GM19468 (cell line): ENCODE measurements at regions not wholly inside any gene's neighbourhood (a gene's known extent, or its start where the extent isn't known, plus 50 kb on each side); places are given as distances from the start of the nearest gene placed in this dataset.
"Not testable (repeated sequence)": the region's sequence is repeated elsewhere in the genome, so short reads cannot be mapped to it uniquely, and the experiment has no call there.

Experiments used
- ATAC-seq: cut with Tn5 transposase; IDR thresholded peaks from one replicate; pipeline ENCODE4 v1.9.1; 2021; ENCODE audit warnings: mild to moderate bottlenecking, moderate library complexity, moderate number of reproducible peaks; ENCODE audit not compliant: unreplicated experiment; ENCODE audit errors: extremely low read depth

GRCh38 chr4:82301390-82301789 lies 72.4 kb downstream of the HNRNPD start:
- ATAC-seq = not testable (repeated sequence)

GRCh38 chr4:82293304-82293703 lies 80.5 kb downstream of the HNRNPD start:
- ATAC-seq = peak; percentile 99

DNA sequence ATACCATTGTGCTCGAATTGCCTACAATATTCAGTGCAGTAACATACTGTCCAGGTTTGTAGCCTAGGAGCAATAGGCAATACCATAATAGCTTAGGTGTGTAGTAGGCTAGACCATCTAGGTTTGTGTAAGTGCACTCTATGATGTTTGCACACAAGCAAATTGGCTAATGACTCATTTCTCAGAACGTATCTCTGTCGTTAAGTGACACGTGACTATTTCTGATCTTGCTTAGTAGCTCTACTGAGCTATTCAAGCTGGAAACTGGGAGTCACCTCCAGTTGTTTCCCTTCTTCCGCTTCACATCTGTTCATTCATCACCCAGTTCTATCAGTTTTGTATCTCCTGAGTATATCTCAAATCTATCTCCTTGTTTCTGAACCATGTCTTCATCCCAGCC lies 86.1 kb downstream of the HNRNPD start:
- ATAC-seq = no peak

DNA sequence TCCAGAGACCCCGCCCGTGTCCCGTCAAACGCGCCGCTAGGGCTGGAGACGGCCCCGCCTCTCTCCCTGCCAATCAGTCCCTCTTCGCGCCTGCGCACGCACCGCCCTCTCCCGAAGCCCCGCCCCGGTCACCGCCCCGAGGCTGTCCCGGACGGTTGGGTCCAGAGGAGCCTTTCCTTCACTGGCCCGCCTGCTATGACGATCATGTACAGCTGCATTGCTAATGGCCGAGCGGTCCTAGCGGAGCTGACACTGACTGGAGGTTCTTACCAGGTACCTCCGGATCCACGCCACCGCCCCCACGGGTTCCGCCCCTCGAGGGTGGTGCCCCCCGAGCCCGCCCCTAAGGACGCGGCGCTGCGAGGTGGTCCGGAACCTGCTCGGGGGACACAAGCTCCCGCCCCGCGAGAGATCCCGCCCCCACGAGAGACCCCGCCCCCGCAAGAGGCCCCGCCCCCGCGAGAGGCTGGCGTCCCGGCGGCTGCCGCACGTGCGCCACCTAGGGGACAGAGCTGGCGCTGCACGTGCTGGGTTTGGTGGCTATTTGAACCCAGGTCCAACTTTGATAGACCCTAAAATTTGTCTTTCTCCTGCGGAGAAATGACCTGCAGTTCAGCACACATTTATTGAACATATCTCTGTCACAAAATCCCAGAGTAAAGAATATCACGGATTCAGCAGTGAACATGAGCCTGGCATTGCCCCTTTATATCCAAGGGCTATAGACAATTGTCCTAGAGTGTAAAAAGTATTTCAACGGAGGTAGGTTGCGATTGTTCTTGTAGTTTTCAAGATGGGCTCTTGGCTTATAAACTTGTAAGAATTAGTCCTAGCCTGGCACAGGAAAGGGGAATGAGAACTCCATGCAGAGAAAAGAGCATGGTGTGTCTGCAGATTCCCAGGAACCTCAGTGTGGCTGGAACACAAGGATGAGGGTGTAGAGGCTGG lies 88.7 kb downstream of the HNRNPD start:
- ATAC-seq = peak; percentile 100

GRCh38 chr4:82284475-82284857 lies 89.3 kb downstream of the HNRNPD start:
- no peak for ATAC-seq

DNA sequence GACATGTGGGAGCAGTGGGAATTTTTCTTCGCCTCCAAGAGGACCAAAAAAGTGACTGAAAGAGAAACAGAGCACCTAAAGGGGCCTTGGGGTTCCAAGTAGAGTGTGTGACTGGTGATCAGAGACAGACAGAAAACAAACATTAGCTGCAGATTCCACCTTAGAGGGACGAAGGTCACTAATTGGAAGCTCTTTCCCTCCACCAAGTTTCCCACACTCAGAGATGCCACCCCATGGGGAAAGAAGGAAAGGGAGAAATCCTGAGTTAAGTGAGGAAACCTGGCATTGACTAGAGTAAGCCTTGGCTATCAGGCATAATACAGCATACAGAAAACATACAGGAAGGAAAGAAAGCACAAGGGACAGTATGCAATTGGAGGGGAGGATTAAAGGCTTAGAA lies 90.9 kb downstream of the HNRNPD start:
- ATAC-seq = no peak

- ATAC-seq = not testable (repeated sequence)
Observed at GRCh38 chr4:82279550-82279949, 94.2 kb downstream of the HNRNPD start.

DNA sequence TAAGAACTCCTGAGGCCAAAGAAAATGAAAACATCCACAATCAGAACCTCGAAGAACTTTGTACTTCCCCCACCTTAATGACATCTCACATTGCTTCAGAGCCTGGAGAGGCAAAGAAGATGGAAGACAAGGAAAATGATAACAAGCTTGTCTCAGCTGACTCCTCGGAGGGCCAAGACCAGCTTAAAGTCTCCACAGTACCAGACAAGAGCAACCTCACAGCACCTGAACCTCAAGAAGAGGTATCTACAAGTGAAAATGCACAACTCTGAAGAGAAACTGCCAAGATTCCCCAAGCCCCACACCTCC lies 97.5 kb downstream of the HNRNPD start:
- ATAC-seq = no peak

DNA sequence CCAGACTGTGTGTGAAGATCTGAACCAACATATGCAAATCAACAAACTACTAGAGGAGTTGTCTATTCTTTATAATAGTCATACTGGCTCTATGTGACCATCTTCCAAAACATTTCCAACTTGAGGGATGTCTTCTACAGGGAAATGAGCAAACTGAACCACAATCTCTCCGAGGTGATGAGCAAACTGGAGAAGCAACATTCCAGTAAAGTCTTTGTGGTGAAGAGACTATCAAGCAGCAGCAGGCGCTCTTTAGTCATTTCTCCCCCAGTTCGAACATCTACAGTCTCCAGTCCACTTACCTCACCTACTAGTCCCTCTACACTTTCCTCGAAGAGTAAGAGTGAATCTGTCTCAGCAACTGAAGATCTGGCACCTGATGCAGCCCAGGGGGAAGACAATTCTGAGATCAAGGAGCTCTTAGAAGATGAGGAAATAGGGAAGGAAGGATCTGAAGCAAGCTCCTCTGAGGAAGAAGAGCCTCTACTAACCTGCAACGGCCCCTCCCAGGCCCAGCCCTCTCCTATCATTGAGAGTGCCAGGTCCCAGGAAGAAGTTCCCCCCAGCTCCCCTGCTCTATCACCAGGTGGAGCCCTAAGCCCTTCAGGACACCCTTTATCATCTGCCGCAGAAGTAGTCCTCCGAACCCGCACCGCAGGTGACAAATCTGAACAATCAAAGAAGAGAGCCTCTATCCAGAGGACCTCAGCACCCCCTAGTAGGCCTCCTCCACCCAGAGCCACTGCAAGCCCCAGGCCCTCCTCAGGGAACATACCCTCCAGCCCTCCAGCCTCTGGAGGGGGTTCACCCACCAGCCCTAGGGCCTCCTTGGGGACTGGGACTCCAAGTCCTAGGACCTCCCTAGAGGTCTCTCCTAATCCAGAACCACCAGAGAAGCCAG lies 98.1 kb downstream of the HNRNPD start:
- ATAC-seq = no peak

DNA sequence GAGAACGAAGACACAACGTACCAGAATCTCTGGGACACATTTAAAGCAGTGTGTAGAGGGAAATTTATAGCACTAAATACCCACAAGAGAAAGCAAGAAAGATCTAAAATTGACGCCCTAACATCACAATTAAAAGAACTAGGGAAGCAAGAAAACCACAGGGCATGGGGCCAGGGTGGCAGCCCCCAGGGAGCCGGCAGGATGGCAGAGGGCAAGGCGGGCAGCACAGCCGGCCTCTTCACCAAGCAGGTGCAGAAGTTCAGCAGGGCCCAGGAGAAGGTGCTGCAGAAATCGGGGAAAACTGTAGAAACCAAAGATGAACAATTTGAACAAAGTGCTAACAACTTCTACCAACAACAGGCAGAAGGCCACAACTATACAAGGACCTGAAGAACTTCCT lies 99.1 kb downstream of the HNRNPD start:
- ATAC-seq = not testable (repeated sequence)

- not testable (repeated sequence) for ATAC-seq
Observed at GRCh38 chr4:82272523-82272922, 101.3 kb downstream of the HNRNPD start.

GRCh38 chr4:82271915-82272480 lies 101.8 kb downstream of the HNRNPD start:
- ATAC-seq = not testable (repeated sequence)

GRCh38 chr4:82268826-82269193 lies 105.0 kb downstream of the HNRNPD start:
- ATAC-seq = no peak

- peak; percentile 82 for ATAC-seq
Observed at GRCh38 chr4:82268050-82268825, 105.6 kb downstream of the HNRNPD start.

DNA sequence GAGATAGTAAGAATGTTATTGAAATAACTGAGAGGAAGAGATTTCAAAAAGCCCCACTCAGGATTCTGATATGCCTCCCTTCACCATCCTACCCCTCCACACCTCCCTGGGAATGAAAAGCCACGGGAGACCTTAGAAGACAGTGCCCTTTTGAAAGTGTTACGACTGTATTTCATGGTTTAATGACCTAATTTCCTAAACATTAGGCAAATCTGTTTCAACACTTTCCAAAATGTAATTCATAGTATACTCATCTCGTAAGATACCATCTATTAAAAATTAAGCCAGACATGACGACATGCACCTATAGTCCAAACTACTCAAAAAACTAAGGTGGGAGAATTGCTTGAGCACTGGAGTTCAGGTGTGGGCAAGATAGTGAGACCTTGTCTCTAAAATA lies 106.3 kb downstream of the HNRNPD start:
- no peak for ATAC-seq

GRCh38 chr4:82266345-82266744 lies 107.4 kb downstream of the HNRNPD start:
- no peak for ATAC-seq

DNA sequence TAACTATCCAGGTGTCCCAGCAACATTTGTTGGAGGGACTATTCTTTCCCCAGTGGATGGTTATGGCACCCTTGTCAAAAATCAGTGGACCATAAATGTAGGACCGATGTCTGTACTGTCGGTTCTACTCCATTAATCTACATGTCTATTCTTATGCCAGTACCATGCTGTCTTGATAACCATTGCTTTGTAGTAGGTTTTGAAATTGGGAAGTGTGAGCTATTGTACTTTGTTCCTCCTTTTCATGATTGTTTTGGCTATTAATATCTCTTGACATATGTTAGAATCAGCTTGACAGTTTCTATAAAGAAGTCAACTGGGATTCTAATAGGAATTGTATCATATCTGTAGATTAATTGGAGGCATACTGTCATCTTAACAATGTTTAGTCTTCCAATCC lies 112.7 kb downstream of the HNRNPD start:
- no peak for ATAC-seq

GRCh38 chr4:82260632-82261031 lies 113.2 kb downstream of the HNRNPD start:
- no peak for ATAC-seq

DNA sequence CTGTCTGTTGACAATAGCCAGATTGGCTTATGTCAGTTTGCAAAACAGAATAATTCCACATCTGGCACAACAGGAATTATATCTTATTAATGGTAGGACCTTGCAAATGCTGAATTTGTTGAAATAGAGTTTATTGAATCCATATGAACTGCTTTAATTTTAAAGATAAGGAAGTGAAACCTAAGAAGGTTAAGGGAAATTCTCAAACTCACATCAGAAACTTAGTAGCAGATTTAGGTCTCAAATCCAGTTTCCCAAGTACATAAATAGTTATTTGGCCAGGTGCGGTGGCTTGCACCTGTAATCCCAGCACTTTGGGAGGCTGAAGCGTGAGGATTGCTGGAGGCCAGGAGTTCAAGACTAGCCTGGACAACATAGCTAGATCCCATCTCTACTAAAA lies 117.1 kb downstream of the HNRNPD start:
- no peak for ATAC-seq

- no peak for ATAC-seq
Observed at GRCh38 chr4:82255657-82256056, 118.1 kb downstream of the HNRNPD start.
